ENCODE measurements at regions not wholly inside any gene's neighbourhood (a gene's known extent, or its start where the extent isn't known, plus 50 kb on each side); places are given as distances from the start of the nearest gene placed in this dataset.

DNA sequence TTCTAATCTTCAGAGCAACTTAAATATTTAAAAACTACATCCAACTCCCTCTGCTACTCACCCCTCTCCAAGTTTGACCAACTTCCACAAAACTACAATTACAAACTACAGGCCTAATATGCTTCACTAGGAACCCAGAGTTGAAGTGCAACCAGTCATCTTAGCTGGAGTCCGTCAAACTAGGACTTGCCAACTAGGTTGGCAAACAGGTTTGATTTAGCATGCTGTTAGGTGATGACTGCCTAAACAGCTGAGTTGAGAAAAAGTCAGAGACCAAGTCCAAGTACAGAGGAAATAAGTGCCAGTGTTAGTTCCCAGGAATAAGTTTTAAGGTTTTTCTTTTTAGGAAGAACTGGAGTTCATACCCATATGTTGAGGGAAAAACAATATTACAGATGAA, 1109.0 kb downstream of the TUSC7 start:
- no peaks in the 10 kb centered on the region for H4K20me1 ChIP-seq (ENCODE audit: insufficient read depth, low read length)
- H3K79me2 ChIP-seq (ENCODE audit: low read length): no peaks in the 10 kb centered on the region
- H3K27ac ChIP-seq (ENCODE audit: low read length): no peak overlapping the region
- no peak overlapping the region for H2AFZ ChIP-seq (ENCODE audit: low read depth, low read length)
- H3K9ac ChIP-seq (ENCODE audit: low read length): no peak overlapping the region
- H3K4me1 ChIP-seq (ENCODE audit: low read length): 0 out of 2 replicates have a peak, but pooled peaks cover 3% of the 10 kb centered on the region
- H3K36me3 ChIP-seq (replicated peaks; ENCODE audit: low read depth, low read length): no peaks in the 10 kb centered on the region
- no peak overlapping the region for H3K4me3 ChIP-seq (ENCODE audit: low read length)
- H3K9me3 ChIP-seq (ENCODE audit: insufficient read depth, low read length): no peaks in the 10 kb centered on the region
- TF ChIP-seq, protein P1, sequence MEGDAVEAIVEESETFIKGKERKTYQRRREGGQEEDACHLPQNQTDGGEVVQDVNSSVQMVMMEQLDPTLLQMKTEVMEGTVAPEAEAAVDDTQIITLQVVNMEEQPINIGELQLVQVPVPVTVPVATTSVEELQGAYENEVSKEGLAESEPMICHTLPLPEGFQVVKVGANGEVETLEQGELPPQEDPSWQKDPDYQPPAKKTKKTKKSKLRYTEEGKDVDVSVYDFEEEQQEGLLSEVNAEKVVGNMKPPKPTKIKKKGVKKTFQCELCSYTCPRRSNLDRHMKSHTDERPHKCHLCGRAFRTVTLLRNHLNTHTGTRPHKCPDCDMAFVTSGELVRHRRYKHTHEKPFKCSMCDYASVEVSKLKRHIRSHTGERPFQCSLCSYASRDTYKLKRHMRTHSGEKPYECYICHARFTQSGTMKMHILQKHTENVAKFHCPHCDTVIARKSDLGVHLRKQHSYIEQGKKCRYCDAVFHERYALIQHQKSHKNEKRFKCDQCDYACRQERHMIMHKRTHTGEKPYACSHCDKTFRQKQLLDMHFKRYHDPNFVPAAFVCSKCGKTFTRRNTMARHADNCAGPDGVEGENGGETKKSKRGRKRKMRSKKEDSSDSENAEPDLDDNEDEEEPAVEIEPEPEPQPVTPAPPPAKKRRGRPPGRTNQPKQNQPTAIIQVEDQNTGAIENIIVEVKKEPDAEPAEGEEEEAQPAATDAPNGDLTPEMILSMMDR (IDR thresholded peaks at IDR 0.05; ENCODE audit: low read depth, low read length): no peak
- no peak overlapping the region for H3K4me2 ChIP-seq (ENCODE audit: low read length)
- no peaks in the 10 kb centered on the region for H3K27me3 ChIP-seq (ENCODE audit: low read depth, low read length)

DNA sequence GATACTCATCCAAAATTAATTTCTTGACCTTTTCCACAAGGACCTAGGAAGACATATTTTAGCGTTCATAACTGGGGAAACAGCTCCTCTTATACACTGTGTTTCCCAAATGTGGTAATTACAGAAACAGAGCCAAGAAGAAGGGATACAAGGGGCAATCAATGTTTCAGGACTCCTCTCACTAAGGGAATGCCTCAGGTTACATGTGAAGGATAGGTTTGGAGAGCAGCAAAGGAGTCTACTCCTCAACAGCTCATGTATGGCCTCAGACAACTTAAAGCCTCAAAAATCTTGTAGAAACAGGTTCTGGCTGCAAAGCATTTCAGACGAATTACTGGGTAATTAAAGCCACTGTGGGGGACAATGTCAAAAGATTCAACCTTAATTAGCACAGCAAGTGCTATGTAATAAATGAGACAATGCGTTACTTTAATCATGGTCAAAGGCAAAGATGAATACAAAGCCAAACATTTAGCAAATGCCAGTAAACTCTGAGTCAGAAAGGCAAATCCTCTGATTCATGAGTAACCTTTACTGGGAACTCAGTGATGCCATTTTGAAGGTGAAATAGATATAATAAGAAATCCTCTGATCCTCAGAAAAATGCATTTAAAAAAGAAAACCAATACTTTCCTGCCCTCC, 1111.2 kb downstream of the TUSC7 start:
- Histone ChIP-seq H3K9ac (ENCODE audit: low read length) (no peak overlapping the region), H3K4me3 (ENCODE audit: low read length) (no peak overlapping the region), H3K4me1 (ENCODE audit: low read length) (0 out of 2 replicates have a peak, but pooled peaks cover 3% of the 10 kb centered on the region), H4K20me1 (ENCODE audit: insufficient read depth, low read length) (no peaks in the 10 kb centered on the region), H3K27me3 (ENCODE audit: low read depth, low read length) (no peaks in the 10 kb centered on the region), H3K27ac (ENCODE audit: low read length) (no peak overlapping the region), H2AFZ (ENCODE audit: low read depth, low read length) (no peak overlapping the region), H3K4me2 (ENCODE audit: low read length) (no peak overlapping the region), H3K9me3 (ENCODE audit: insufficient read depth, low read length) (no peaks in the 10 kb centered on the region), H3K79me2 (ENCODE audit: low read length) (no peaks in the 10 kb centered on the region), H3K36me3 (replicated peaks; ENCODE audit: low read depth, low read length) (no peaks in the 10 kb centered on the region)
- TF ChIP-seq EZH2phosphoT487 (IDR thresholded peaks at IDR 0.05; ENCODE audit: low read depth): no peak

DNA sequence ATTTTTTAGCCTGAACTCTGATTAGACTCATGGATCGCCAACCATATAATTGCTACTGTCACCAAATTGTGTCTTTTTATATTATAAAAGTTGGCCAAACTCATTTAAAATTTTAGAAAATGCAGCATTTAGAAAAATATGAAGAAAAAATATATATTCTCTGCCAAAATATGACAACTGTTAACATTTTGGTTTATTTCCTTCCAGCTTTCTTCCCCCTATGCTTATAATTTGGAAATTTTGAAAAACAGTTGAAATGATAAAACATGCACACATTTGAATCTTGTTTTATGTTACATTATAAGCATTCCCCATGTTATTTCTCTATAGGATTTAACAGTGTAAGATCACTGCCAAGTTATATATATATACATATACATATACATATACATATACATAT, 1112.8 kb downstream of the TUSC7 start:
- 0 out of 2 replicates have a peak, but pooled peaks cover 3% of the 10 kb centered on the region for H3K4me1 ChIP-seq (ENCODE audit: low read length)

GRCh38 chr3:117836296-117836695, 1126.7 kb downstream of the TUSC7 start:
- TF ChIP-seq, protein P1 (IDR thresholded peaks at IDR 0.05; ENCODE audit: low read depth, low read length): no peak
- TF ChIP-seq EZH2phosphoT487 (IDR thresholded peaks at IDR 0.05; ENCODE audit: low read depth): no peak
- Histone ChIP-seq H3K4me2 (ENCODE audit: low read length) (no peak overlapping the region), H3K27me3 (ENCODE audit: low read depth, low read length) (no peaks in the 10 kb centered on the region), H4K20me1 (ENCODE audit: insufficient read depth, low read length) (no peaks in the 10 kb centered on the region), H3K9ac (ENCODE audit: low read length) (no peak overlapping the region), H3K4me3 (ENCODE audit: low read length) (no peak overlapping the region), H3K27ac (ENCODE audit: low read length) (no peak overlapping the region), H3K36me3 (replicated peaks; ENCODE audit: low read depth, low read length) (no peaks in the 10 kb centered on the region), H3K9me3 (ENCODE audit: insufficient read depth, low read length) (no peaks in the 10 kb centered on the region), H3K4me1 (ENCODE audit: low read length) (no peaks in the 10 kb centered on the region), H3K79me2 (ENCODE audit: low read length) (no peaks in the 10 kb centered on the region), H2AFZ (ENCODE audit: low read depth, low read length) (no peak overlapping the region)

More for the DNA sequence above, 1112.8 kb downstream of the TUSC7 start:
- H3K4me2 ChIP-seq (ENCODE audit: low read length): no peak overlapping the region
- no peaks in the 10 kb centered on the region for H3K27me3 ChIP-seq (ENCODE audit: low read depth, low read length)
- H3K4me3 ChIP-seq (ENCODE audit: low read length): no peak overlapping the region
- H3K9me3 ChIP-seq (ENCODE audit: insufficient read depth, low read length): no peaks in the 10 kb centered on the region
- no peaks in the 10 kb centered on the region for H3K36me3 ChIP-seq (replicated peaks; ENCODE audit: low read depth, low read length)
- H3K27ac ChIP-seq (ENCODE audit: low read length): no peak overlapping the region
- H4K20me1 ChIP-seq (ENCODE audit: insufficient read depth, low read length): no peaks in the 10 kb centered on the region
- H3K9ac ChIP-seq (ENCODE audit: low read length): no peak overlapping the region
- no peak overlapping the region for H2AFZ ChIP-seq (ENCODE audit: low read depth, low read length)
- H3K79me2 ChIP-seq (ENCODE audit: low read length): no peaks in the 10 kb centered on the region
- TF ChIP-seq, protein P1 (IDR thresholded peaks at IDR 0.05; ENCODE audit: low read depth, low read length): no peak
- no peak for TF ChIP-seq EZH2phosphoT487 (IDR thresholded peaks at IDR 0.05; ENCODE audit: low read depth)

All from OCI-LY3 (cell line).